Right lobe of liver (tissue), 4 donors: ENCODE measurements at regions not wholly inside any gene's neighbourhood (a gene's known extent, or its start where the extent isn't known, plus 50 kb on each side); places are given as distances from the start of the nearest gene placed in this dataset.

Experiments used
- CTCF ChIP-seq, 4 donors: fragments of 200-600 bp in 3 of 4; fragments of 450-650 bp in 1 of 4; IDR thresholded peaks; one replicate each; pipeline versions ENCODE4 v1.5.1 to v1.8.0; 2016 to 2022; ENCODE audit warnings: antibody characterized with exemption in 4 of 4, mild to moderate bottlenecking in 2 of 4
- POLR2A ChIP-seq: fragments of 450-650 bp; IDR thresholded peaks from one replicate; pipeline ENCODE4 v1.6.1; 2017; ENCODE audit warnings: antibody characterized with exemption, mild to moderate bottlenecking
- donor health status: DM: no; HTN: no; CAD: no.
- donor health status: DM: no; HTN: no; CAD: no.
- donor health status: DM: no; HTN: yes; CAD: no.

GRCh38 chr3:160126761-160127160, 98.5 kb upstream of the C3orf80 start:
- no peak for TF ChIP-seq CTCF (IDR thresholded peaks at IDR 0.05)
- no peak for TF ChIP-seq POLR2A
